ENCODE measurements at regions not wholly inside any gene's neighbourhood (a gene's known extent, or its start where the extent isn't known, plus 50 kb on each side); places are given as distances from the start of the nearest gene placed in this dataset.

DNA sequence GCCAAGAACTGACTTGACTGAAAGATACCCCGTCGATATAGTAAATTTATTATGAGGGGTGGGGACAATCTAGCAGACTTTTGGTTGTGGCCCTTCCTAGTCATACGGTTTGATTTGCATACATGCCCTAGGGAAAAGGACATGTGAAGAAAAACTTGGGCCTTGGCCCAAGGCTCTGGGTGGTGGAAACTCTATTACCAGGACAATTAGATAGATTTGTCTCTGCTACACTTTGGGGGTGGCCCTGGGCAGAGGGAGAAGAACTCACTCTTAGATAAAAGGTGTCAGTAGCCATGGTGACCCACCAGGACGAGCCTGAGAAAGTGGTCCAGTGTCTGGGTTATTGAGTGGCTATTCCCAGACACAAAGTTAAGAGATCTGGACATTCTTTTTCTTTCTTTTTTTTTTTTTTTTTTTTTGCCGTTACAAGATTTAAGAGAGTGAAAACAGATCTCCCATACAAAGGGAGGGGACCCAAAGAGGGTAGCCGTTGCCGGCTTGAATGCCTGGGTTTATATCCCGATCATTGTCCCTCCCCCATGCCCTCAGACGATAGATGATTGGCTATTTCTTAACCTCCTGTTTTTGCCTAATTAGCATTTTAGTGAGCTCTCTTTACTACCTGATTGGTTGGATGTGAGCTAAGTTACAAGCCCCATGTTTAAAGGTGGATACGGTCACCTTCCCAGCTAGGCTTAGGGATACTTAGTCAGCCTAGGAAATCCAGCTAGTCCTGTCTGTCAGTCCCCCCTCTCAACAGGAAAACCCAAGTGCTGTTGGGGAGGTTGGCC, 96.4 kb upstream of the SMAD3 start:
- TF ChIP-seq, protein P1, sequence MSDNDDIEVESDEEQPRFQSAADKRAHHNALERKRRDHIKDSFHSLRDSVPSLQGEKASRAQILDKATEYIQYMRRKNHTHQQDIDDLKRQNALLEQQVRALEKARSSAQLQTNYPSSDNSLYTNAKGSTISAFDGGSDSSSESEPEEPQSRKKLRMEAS (IDR thresholded peaks at IDR 0.05) = no peak
- no peak for TF ChIP-seq CEBPB (IDR thresholded peaks at IDR 0.05)
- TF ChIP-seq, protein P2, sequence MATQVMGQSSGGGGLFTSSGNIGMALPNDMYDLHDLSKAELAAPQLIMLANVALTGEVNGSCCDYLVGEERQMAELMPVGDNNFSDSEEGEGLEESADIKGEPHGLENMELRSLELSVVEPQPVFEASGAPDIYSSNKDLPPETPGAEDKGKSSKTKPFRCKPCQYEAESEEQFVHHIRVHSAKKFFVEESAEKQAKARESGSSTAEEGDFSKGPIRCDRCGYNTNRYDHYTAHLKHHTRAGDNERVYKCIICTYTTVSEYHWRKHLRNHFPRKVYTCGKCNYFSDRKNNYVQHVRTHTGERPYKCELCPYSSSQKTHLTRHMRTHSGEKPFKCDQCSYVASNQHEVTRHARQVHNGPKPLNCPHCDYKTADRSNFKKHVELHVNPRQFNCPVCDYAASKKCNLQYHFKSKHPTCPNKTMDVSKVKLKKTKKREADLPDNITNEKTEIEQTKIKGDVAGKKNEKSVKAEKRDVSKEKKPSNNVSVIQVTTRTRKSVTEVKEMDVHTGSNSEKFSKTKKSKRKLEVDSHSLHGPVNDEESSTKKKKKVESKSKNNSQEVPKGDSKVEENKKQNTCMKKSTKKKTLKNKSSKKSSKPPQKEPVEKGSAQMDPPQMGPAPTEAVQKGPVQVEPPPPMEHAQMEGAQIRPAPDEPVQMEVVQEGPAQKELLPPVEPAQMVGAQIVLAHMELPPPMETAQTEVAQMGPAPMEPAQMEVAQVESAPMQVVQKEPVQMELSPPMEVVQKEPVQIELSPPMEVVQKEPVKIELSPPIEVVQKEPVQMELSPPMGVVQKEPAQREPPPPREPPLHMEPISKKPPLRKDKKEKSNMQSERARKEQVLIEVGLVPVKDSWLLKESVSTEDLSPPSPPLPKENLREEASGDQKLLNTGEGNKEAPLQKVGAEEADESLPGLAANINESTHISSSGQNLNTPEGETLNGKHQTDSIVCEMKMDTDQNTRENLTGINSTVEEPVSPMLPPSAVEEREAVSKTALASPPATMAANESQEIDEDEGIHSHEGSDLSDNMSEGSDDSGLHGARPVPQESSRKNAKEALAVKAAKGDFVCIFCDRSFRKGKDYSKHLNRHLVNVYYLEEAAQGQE (IDR thresholded peaks at IDR 0.05; ENCODE audit: low read depth) = no peak
- no peak for TF ChIP-seq YY1 (IDR thresholded peaks at IDR 0.05; ENCODE audit: low read depth)
- no peak for TF ChIP-seq FOXM1 (IDR thresholded peaks at IDR 0.05; ENCODE audit: borderline replicate concordance, low read depth)
- no peak for TF ChIP-seq EGR1 (IDR thresholded peaks at IDR 0.05)
- TF ChIP-seq ZBTB7A (IDR thresholded peaks at IDR 0.05; ENCODE audit: low read depth) = no peak

DNA sequence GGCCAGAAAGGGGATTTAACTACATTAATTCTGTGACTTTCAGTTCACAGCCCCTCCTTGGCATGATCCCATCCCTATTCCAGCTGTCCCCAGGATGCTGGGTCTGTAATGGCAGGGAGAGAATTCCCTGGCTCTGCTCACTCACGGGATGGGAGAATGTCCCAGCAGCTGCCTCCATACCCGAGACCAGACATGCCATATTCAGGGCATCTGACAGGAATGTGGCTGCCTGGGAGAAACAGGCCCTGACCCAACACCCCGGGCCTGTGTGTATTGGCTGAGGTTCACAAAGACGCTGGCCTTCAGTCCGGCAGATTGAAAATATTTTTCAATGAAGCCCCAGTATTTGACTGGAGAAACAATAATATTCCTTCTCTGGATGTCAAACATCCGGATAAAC, 83.6 kb upstream of the SMAD3 start:
- TF ChIP-seq CREB1 (IDR thresholded peaks at IDR 0.05; ENCODE audit: low read depth) (no peak), FOXM1 (IDR thresholded peaks at IDR 0.05; ENCODE audit: borderline replicate concordance, low read depth) (no peak), YY1 (IDR thresholded peaks at IDR 0.05; ENCODE audit: low read depth) (no peak), EP300 (IDR thresholded peaks at IDR 0.05; ENCODE audit: borderline replicate concordance) (no peak), TEAD4 (IDR thresholded peaks at IDR 0.05) (no peak), CEBPB (IDR thresholded peaks at IDR 0.05) (no peak), EGR1 (IDR thresholded peaks at IDR 0.05) (no peak)
- TF ChIP-seq, protein P3, sequence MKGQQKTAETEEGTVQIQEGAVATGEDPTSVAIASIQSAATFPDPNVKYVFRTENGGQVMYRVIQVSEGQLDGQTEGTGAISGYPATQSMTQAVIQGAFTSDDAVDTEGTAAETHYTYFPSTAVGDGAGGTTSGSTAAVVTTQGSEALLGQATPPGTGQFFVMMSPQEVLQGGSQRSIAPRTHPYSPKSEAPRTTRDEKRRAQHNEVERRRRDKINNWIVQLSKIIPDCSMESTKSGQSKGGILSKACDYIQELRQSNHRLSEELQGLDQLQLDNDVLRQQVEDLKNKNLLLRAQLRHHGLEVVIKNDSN (IDR thresholded peaks at IDR 0.05) = no peak
- TF ChIP-seq, protein P2 (IDR thresholded peaks at IDR 0.05; ENCODE audit: low read depth) = no peak
- TF ChIP-seq, protein P1 (IDR thresholded peaks at IDR 0.05) = no peak

DNA sequence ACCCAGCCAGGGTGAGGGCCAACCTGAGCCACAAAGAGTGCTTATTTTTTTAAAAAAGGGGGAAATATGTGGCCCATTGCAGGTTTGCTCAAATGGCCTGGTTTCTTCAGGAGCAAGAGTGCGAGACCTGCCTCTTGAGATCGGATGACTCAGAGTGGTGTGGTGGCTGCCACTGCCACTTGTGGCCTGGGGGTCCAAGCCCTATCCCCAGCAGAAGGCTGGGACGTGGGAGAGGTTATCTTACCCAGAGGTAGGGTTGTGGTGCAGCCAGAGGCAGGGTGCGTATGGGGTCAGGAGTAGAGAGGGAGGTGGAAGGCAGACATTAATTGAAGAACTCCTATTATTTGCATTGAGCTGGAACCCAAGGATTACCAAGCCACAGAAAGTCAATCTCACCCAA, 83.2 kb upstream of the SMAD3 start:
- TF ChIP-seq, protein P2 (IDR thresholded peaks at IDR 0.05; ENCODE audit: low read depth) = no peak
- TF ChIP-seq CREB1 (IDR thresholded peaks at IDR 0.05; ENCODE audit: low read depth) = no peak
- no peak for TF ChIP-seq ZBTB7A (IDR thresholded peaks at IDR 0.05; ENCODE audit: low read depth)
- TF ChIP-seq YY1 (IDR thresholded peaks at IDR 0.05; ENCODE audit: low read depth) = no peak
- TF ChIP-seq EGR1 (IDR thresholded peaks at IDR 0.05) = no peak
- no peak for TF ChIP-seq RAD21 (IDR thresholded peaks at IDR 0.05; ENCODE audit: low read depth)
- TF ChIP-seq TAF1 (IDR thresholded peaks at IDR 0.05; ENCODE audit: low read depth) = no peak

DNA sequence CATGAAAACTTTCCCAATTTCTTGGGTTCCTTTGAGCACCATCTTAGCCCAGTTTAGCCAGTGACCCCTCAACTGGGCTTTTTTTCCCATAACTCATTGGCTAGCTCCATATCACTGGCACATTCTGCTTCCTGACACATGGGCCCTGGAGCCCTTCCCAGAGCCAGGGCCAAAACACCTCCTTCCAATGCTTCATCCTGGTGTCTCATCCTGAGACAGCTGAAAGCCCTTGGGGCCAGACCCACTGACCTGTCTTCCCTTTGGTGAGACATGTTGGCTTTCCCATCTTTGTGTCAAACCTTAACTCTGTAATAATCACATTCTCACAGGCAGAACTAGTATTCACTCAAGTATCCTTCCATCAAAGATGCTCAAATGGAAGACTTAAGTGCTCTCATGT, 82.6 kb upstream of the SMAD3 start:
- TF ChIP-seq ZBTB7A (IDR thresholded peaks at IDR 0.05; ENCODE audit: low read depth) = no peak
- TF ChIP-seq TCF12 (IDR thresholded peaks at IDR 0.05; ENCODE audit: low read depth) = no peak
- no peak for TF ChIP-seq FOXM1 (IDR thresholded peaks at IDR 0.05; ENCODE audit: borderline replicate concordance, low read depth)
- TF ChIP-seq TEAD4 (IDR thresholded peaks at IDR 0.05) = no peak
- no peak for TF ChIP-seq EP300 (IDR thresholded peaks at IDR 0.05; ENCODE audit: borderline replicate concordance)
- TF ChIP-seq CEBPB (IDR thresholded peaks at IDR 0.05) = no peak
- no peak for TF ChIP-seq CREB1 (IDR thresholded peaks at IDR 0.05; ENCODE audit: low read depth)
- no peak for TF ChIP-seq EGR1 (IDR thresholded peaks at IDR 0.05)
- TF ChIP-seq, protein P2 (IDR thresholded peaks at IDR 0.05; ENCODE audit: low read depth) = no peak
- no peak for TF ChIP-seq RAD21 (IDR thresholded peaks at IDR 0.05; ENCODE audit: low read depth)
- no peak for TF ChIP-seq YY1 (IDR thresholded peaks at IDR 0.05; ENCODE audit: low read depth)
- TF ChIP-seq, protein P3 (IDR thresholded peaks at IDR 0.05) = no peak
